GM23248 (cell line): ENCODE measurements at regions not wholly inside any gene's neighbourhood (a gene's known extent, or its start where the extent isn't known, plus 50 kb on each side); places are given as distances from the start of the nearest gene placed in this dataset.
"Not testable (repeated sequence)": the region's sequence is repeated elsewhere in the genome, so short reads cannot be mapped to it uniquely, and the experiment has no call there.

Experiments
- DNase-seq: peaks from one replicate; pipeline ENCODE4 v3.0.0-alpha.2; 2015
- H2AFZ ChIP-seq: fragments of 200-600 bp; sonication (generic); 2 replicates; pipeline ENCODE4 v1.6.1; 2016; ENCODE audit warnings: antibody characterized with exemption
- H3F3A ChIP-seq: fragments of 200-600 bp; sonication (generic); 2 replicates; pipeline ENCODE4 v1.6.1; 2016; ENCODE audit warnings: mild to moderate bottlenecking, antibody characterized with exemption, mixed run types; ENCODE audit not compliant: insufficient read depth
- H3K27ac ChIP-seq: fragments of 200-600 bp; sonication (generic); 2 replicates; pipeline ENCODE4 v1.5.1; 2016; ENCODE audit warnings: mild to moderate bottlenecking
- H3K27me3 ChIP-seq: fragments of 200-600 bp; sonication (generic); replicated peaks from 2 replicates; pipeline ENCODE4 v1.6.1; 2016; ENCODE audit warnings: mild to moderate bottlenecking; ENCODE audit not compliant: insufficient read depth
- H3K36me3 ChIP-seq: fragments of 200-600 bp; sonication (generic); 2 replicates; pipeline ENCODE4 v1.6.1; 2016; ENCODE audit warnings: low read depth, mild to moderate bottlenecking
- H3K4me1 ChIP-seq: fragments of 200-600 bp; sonication (generic); 2 replicates; pipeline ENCODE4 v1.6.1; 2016; ENCODE audit warnings: mild to moderate bottlenecking; ENCODE audit not compliant: insufficient read depth
- H3K4me2 ChIP-seq: fragments of 200-600 bp; sonication (generic); one replicate; pipeline ENCODE4 v1.6.1; 2016; ENCODE audit warnings: mild to moderate bottlenecking; ENCODE audit not compliant: unreplicated experiment
- H3K4me3 ChIP-seq: fragments of 200-600 bp; sonication (generic); 2 replicates; pipeline ENCODE4 v1.5.1; 2016; ENCODE audit warnings: mild to moderate bottlenecking
- H3K79me2 ChIP-seq: fragments of 200-600 bp; sonication (generic); 2 replicates; pipeline ENCODE4 v1.6.1; 2016; ENCODE audit warnings: mild to moderate bottlenecking; ENCODE audit not compliant: insufficient read depth
- H3K9ac ChIP-seq: fragments of 200-600 bp; sonication (generic); 2 replicates; pipeline ENCODE4 v1.6.1; 2016; ENCODE audit warnings: mild to moderate bottlenecking
- H3K9me2 ChIP-seq: fragments of 200-600 bp; sonication (generic); 2 replicates; pipeline ENCODE4 v1.6.1; 2016; ENCODE audit warnings: mixed run types, mild to moderate bottlenecking, moderate library complexity; ENCODE audit not compliant: insufficient read depth
- H3K9me3 ChIP-seq: fragments of 200-600 bp; sonication (generic); one replicate; pipeline ENCODE4 v1.6.1; 2017; ENCODE audit warnings: low read depth
- H4K20me1 ChIP-seq: fragments of 200-600 bp; sonication (generic); 2 replicates; pipeline ENCODE4 v1.6.0; 2016; ENCODE audit not compliant: insufficient read depth
- EZH2 ChIP-seq: fragments of 200-600 bp; sonication (generic); IDR thresholded peaks from 2 replicates; pipeline ENCODE4 v1.6.1; 2018; ENCODE audit warnings: antibody characterized with exemption, mild to moderate bottlenecking; ENCODE audit not compliant: insufficient read depth, poor library complexity, severe bottlenecking
- EZH2phosphoT487 ChIP-seq: fragments of 200-600 bp; sonication (generic); IDR thresholded peaks from 2 replicates; pipeline ENCODE4 v1.6.1; 2018; ENCODE audit warnings: antibody characterized with exemption, moderate library complexity, mild to moderate bottlenecking, low read depth; ENCODE audit not compliant: insufficient read depth
- WGBS, 2 experiments: methylation state at CpG; one replicate each; pipeline ENCODE4 v1.1.6; 2015 to 2017; ENCODE audit warnings: low lambda C conversion rate in 2 of 2, low coverage in 1 of 2; ENCODE audit errors: missing lambda C conversion rate in 2 of 2; 5-methylcytosine and 5-hydroxymethylcytosine counted together
- in situ Hi-C: fragments of 300-500 bp; cut with MboI; formaldehyde crosslinking; loops from 2 replicates; pipeline ENCODE4 v1.15.0; 2020

- no peak for DNase-seq
- H3K9me2 ChIP-seq: no peaks in the 10 kb centered on the region
- in situ Hi-C loops: no loop called here
Measured at GRCh38 chr15:81780966-81781365, 264.9 kb downstream of the MEX3B start.

DNA sequence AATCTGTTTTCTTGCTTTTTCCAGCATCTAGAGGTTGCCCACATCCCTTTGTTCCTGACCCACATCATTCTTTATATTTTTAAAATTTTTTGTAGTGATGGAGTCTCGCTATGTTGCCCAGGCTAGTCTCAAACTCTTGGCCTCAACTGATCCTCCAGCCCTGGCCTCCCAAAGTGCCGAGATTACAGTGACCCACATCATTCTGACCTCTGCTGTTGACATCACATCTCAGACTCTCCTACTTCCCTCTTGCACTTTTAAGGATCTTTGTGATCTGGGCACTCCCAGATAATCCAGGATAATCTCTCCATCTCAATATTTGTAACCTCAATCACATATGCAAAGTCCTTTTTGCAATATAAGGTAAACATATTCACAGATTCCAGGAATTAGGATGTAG, 266.6 kb downstream of the MEX3B start:
- no peak for TF ChIP-seq EZH2phosphoT487
- no peak for TF ChIP-seq EZH2

More at GRCh38 chr15:81780966-81781365, 264.9 kb downstream of the MEX3B start:
- H3K27ac ChIP-seq: no peak overlapping the region
- H3K4me1 ChIP-seq: no peaks in the 10 kb centered on the region
- no peaks in the 10 kb centered on the region for H3F3A ChIP-seq
- no peaks in the 10 kb centered on the region for H3K9me3 ChIP-seq
- TF ChIP-seq EZH2phosphoT487 (no peak), EZH2 (no peak)
- no peaks in the 10 kb centered on the region for H3K79me2 ChIP-seq
- no peaks in the 10 kb centered on the region for H4K20me1 ChIP-seq
- H3K4me3 ChIP-seq: no peak overlapping the region
- no peak overlapping the region for H3K4me2 ChIP-seq
- H2AFZ ChIP-seq: no peak overlapping the region
- H3K27me3 ChIP-seq: no peaks in the 10 kb centered on the region
- no peaks in the 10 kb centered on the region for H3K36me3 ChIP-seq
- no peak overlapping the region for H3K9ac ChIP-seq

DNA sequence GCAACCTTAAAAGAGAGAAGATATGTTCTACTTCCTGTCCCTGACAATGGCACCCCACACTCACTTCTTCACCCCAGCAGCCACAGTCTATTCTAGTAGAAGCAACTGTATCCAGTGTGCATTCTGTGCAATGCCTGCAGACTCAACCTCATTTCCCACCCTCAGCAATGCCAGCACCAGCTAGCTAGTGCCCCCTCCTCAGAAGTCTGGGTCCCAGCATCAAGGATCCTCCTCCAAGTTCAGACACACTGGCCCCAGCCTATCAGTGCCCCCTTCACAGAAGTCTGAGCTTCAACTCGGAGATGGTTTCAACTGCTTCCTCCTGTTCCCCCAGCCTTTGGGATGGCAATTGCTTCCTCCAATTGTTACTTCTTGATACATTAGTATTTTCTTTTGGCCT, 268.3 kb downstream of the MEX3B start:
- H4K20me1 ChIP-seq: no peaks in the 10 kb centered on the region
- no peaks in the 10 kb centered on the region for H3F3A ChIP-seq
- H3K79me2 ChIP-seq: no peaks in the 10 kb centered on the region
- in situ Hi-C loops: no loop called here
- TF ChIP-seq EZH2 (no peak), EZH2phosphoT487 (no peak)
- no peak overlapping the region for H3K4me3 ChIP-seq
- no peak overlapping the region for H3K4me2 ChIP-seq
- H3K9me2 ChIP-seq: no peaks in the 10 kb centered on the region
- no peak overlapping the region for H3K9ac ChIP-seq
- DNase-seq: no peak
- H3K27me3 ChIP-seq: no peaks in the 10 kb centered on the region
- H3K4me1 ChIP-seq: no peaks in the 10 kb centered on the region
- no peaks in the 10 kb centered on the region for H3K36me3 ChIP-seq
- 22 to 44% methylated on average over 1 of the region's 1 CpG for WGBS, 2 experiments
- H3K9me3 ChIP-seq: no peaks in the 10 kb centered on the region
- no peak overlapping the region for H3K27ac ChIP-seq
- H2AFZ ChIP-seq: no peak overlapping the region

More for the DNA sequence above, 266.6 kb downstream of the MEX3B start:
- 21 to 23% methylated on average over 2 of the region's 2 CpGs for WGBS, 2 experiments
- Histone ChIP-seq H3F3A (no peaks in the 10 kb centered on the region), H3K4me2 (no peak overlapping the region), H3K36me3 (no peaks in the 10 kb centered on the region), H3K9ac (no peak overlapping the region), H3K27ac (no peak overlapping the region), H4K20me1 (no peaks in the 10 kb centered on the region), H3K79me2 (no peaks in the 10 kb centered on the region), H3K4me1 (no peaks in the 10 kb centered on the region), H2AFZ (no peak overlapping the region), H3K9me2 (no peaks in the 10 kb centered on the region), H3K4me3 (no peak overlapping the region), H3K9me3 (no peaks in the 10 kb centered on the region), H3K27me3 (no peaks in the 10 kb centered on the region)
- DNase-seq: no peak
- in situ Hi-C loops: no loop called here

DNA sequence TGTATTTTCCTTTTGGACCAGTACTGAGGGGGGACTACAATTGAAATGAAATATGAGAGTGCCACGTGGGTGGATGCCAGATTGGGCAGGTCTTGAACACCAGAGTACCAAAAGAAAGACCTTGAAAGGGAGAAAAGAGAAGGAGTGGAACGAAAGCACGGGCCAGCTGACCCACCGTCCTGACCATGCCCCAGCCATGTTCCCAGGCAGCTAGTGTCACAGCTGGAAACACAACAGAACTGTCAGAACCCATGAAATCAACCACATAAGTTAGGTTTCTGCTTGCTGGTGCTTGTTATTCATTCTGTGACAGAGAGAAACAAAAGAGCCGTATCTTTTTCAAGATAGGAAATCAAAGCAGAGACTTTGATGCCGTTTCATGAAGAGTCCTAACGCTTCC, 268.8 kb downstream of the MEX3B start:
- no peak overlapping the region for H2AFZ ChIP-seq
- no peak overlapping the region for H3K9ac ChIP-seq
- 13 to 14% methylated on average over 7 of the region's 7 CpGs for WGBS, 2 experiments
- H3K9me3 ChIP-seq: no peaks in the 10 kb centered on the region
- H3K4me1 ChIP-seq: no peaks in the 10 kb centered on the region
- H3K79me2 ChIP-seq: no peaks in the 10 kb centered on the region
- H3K4me3 ChIP-seq: no peak overlapping the region
- no peak overlapping the region for H3K27ac ChIP-seq
- H3K9me2 ChIP-seq: no peaks in the 10 kb centered on the region
- no peaks in the 10 kb centered on the region for H3K27me3 ChIP-seq
- no peak for DNase-seq
- TF ChIP-seq EZH2: no peak
- no peak for TF ChIP-seq EZH2phosphoT487
- no peaks in the 10 kb centered on the region for H3F3A ChIP-seq
- in situ Hi-C loops: no loop called here
- no peaks in the 10 kb centered on the region for H3K36me3 ChIP-seq
- H3K4me2 ChIP-seq: no peak overlapping the region
- H4K20me1 ChIP-seq: no peaks in the 10 kb centered on the region

DNA sequence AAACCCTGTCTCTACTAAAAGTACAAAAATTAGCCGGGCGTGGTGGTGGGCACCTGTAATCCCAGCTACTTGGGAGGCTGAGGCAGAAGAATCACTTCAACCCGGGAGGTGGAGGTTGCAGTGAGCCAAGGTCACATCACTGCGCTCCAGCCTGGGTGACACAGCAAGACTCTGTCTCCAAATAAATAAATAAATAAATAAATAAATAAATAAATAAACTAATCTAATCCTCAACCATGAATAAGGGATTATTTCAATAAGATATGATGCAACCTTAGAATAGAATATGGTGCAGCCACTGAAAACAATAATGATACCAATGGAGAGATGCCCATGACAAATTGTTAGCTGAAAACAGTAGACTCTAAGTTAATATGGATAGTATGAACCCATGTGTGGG, 270.0 kb downstream of the MEX3B start:
- 61 to 75% methylated on average over 4 of the region's 4 CpGs for WGBS, 2 experiments
- H3F3A ChIP-seq, H3K4me1 ChIP-seq, in situ Hi-C loops, DNase-seq, H2AFZ ChIP-seq, H3K9me3 ChIP-seq, H3K27me3 ChIP-seq, H3K79me2 ChIP-seq, H3K4me2 ChIP-seq, H3K4me3 ChIP-seq, H3K36me3 ChIP-seq, H4K20me1 ChIP-seq, H3K9ac ChIP-seq, H3K9me2 ChIP-seq, H3K27ac ChIP-seq: not testable (repeated sequence)
